GM21447 (cell line): ENCODE measurements at regions not wholly inside any gene's neighbourhood (a gene's known extent, or its start where the extent isn't known, plus 50 kb on each side); places are given as distances from the start of the nearest gene placed in this dataset.

ENCODE experiments used
- ATAC-seq: cut with Tn5 transposase; IDR thresholded peaks from one replicate; pipeline ENCODE4 v1.9.1; 2021; ENCODE audit not compliant: unreplicated experiment

DNA sequence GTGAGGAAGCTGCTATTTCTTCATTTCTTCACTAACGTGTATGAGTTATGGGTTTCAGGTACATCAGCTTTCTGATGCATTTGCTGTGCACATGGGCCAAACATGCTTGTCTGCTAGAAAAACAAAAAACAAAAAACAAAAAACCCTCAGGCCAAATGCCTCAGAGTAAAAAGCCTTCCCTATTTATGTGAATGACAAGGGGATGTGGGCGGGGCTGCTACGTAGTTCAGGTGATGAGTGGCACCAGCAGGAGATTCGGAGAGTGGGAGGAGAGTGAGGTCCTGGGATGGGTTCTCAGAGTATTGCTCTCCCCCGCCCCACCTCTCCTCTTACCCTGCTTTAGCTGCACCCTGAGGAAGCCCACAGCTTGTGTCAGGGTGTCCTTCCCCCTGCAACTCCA is 596.8 kb upstream of the JAG1 start:
- ATAC-seq: no peak

DNA sequence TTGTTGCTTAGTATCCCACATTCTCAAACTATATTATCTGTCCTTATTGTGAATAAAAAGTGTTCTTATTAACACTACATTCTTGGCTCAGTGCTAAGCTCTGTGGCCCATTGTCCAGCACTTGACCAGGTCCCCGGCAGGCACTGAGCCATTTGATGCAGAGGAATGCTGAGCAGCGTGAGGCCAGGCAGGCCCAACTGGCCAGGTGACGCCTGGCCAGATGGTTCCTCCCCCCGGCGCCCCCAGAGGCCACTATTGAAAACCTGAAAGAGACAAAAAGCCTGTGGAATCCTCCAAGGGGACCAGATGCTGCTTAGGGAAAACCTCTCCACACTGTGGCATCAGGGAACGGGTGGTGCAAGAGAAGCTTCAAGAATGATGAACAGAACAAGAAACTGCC is 597.5 kb upstream of the JAG1 start:
- no peak for ATAC-seq

DNA sequence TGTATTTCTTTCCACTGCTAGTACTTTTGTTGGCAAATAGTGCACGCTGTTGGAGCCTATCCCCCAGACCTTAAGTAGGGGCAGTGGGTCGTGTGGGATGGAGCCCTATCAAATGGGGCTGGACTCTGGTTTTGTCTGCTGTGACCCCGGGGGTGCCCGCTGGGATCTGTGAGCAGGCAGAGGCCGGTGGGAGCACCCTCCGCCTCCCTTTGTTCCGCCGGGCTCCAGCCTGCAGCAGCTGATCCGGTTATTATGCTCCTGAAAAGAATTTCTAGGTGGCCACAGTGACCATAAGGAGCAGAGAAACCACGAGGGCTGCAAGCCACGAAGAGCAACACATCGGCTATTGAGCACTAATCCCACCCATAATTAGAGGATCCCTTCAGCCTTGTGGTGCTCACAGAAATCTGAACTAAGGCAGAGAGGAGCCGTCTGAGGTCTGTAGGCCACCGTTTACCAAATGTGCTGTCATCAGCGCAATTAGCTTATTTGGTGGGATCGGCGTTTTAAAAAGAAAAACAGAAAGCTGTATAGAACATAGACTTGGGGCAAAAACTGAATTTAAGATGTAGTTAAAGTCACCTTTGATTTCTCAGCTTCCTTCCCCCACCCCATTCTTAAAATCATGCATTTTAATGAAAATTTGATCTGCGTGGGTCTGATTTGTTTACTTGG is 598.3 kb upstream of the JAG1 start:
- ATAC-seq: no peak

DNA sequence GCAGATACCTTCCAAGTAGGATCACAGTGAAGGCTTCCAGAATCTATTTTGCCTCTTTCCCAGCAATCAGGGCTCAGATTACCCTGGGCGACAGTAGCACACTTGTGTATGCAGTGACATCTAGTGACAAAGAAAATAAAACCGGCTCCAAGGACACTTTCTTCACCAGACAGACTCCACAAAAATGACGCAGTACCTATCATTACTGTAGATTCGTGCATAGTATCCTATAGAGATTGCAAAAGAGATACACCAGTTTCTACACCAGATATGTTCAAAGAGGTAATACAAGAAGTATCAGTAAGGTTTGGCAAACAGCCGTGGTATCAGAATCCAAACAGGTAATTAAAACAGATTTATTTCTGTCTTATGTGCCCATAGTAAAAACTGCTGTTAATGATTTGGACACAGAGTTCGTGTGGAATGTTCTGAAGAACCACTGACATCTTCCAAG is 600.4 kb upstream of the JAG1 start:
- no peak for ATAC-seq

DNA sequence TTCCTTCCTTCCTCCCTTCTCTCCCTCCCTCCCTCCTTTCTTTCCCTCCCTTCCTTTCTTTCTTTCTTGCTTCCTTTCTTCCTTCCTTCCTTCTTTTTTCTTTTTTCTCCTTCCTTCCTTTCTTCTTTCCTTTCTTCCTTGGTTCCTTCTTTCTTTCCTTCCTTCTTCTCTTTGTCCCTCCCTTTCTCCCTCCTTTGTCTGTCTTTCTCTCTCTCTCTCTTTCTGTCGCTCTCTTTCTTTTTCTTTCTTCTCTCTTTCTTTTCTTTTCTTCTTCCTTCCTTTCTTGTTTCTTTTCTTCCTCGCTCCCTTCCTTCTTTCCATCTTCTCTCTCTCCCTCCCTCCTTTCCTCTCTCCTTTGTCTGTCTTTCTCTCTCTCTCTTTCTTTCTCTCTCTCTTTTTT is 601.9 kb upstream of the JAG1 start:
- no peak for ATAC-seq

DNA sequence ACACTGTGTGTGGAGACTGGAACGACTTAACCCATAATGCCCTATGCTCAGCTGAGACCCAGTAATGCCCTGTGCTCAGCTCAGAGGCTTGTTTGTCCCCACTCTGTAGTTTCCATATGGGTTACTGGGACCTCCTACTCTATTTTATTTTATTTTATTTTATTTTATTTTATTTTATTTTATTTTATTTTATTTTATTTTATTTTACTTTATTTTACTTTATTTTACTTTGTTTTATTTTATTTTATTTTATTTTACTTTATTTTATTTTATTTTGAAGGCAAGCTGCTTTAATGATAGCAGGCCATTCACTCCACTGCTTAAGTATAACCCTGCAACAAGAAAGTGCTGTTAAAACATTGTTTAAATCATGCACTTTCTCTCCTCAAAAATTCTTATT is 603.4 kb upstream of the JAG1 start:
- no peak for ATAC-seq

DNA sequence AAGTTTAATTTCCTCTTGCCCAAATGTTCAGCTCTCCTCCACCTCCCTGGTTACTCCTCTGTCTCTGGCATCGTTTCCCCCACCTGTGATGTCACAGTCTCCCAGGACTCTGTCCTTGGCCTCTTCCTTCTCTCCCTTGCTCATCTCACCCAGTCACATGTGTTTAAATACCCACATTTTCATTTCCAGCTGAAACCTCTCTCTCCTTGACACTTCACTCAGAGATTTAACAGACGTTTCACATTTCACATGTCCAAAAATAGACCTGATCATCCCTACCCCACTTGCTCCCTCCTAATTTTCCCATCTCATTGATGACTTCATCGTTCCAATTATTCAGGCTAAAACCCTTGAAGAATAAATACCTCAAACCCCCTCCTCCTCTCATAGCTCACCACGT is 604.1 kb upstream of the JAG1 start:
- no peak for ATAC-seq

DNA sequence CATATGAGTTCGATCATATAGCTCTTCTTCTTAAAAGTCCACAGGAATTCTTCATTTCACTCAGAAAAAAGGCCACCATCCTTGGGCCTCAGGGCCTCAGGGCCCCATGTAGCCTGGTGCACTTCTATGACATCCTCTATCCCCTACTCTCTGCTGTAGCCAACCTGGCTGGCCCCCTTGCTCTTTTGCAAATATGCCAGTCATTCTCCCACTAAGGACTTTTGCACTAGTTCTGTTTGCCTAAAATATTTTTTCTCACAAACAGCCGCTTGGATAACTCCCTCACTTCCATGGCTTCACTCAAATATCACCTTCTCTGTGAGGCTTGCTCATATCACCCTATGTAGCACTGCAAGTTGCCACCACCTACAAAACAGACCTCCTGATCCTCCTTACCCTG is 604.7 kb upstream of the JAG1 start:
- ATAC-seq: no peak

DNA sequence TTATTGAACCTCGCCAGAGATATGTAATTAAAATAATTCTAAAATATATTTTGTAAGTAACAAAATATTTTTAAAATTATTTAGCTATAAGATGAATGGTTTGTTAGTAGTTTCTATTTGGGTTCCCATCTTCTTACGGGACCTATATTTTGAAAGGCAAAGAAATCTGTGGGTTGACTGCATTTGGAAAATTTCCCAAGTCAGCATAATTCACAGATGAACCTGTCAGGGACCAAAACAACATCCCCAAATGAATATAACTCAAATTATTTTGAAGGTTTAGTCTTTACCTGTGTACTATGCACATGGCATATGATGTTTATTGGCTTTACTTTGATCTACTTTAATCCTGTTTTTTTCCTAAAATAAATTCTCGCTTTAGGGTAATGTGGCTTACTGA is 607.4 kb upstream of the JAG1 start:
- no peak for ATAC-seq

DNA sequence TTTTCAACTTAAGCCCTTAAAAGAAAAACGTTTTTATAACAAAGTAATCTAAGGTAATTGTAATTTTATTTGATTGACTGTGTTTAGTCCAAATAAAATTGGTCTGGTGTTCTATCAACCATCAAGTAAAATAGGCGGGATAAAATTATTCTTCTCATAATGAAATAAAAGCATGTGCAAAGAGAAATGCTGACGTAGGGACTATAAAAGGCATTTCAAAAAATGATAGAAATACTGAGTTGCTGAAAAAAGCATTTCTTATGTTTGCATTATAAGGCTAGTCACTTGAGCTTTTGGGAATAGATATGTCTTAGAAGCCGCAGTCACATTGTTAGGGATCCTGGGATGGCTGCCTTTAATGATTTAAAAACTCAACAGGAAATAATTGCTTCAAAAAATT is 608.0 kb upstream of the JAG1 start:
- no peak for ATAC-seq

DNA sequence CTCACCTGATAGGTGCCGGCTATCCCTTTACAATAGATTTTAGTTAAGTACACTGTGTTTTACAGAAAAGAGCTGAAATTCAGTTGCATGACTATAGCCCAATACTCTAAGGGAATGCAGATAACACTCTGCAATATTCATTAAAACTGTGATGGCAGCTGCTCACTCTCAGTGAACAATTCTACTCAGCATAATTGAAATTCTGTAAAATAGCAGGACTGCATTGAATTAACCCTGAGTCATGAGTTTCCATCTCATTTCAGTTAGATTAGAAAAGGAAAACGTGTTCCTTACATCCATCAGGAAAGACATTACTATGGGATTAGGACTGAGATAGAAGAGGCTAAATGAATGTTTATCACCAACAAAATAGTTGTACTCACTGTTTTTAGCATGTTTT is 613.3 kb upstream of the JAG1 start:
- ATAC-seq: no peak

DNA sequence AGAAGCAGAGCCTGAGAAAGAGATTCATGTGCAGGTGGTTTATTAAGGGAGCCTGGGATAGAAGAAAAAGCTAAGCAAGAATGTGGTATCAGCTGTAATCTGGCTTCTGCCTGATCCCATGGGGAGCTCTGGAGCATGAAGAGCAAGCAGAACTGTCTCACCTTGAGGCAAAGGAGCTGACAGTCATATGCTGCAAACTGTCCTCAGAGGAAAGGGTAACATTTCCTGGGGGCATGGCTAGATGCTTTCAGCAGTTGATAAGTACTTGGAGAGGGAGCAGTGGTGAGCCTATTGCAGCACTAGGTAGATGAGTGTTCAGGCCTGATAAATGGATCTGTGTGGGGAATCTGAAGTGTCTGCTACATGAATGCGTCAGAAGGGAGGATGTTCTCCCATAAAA is 621.5 kb upstream of the BTBD3 start:
- no peak for ATAC-seq

DNA sequence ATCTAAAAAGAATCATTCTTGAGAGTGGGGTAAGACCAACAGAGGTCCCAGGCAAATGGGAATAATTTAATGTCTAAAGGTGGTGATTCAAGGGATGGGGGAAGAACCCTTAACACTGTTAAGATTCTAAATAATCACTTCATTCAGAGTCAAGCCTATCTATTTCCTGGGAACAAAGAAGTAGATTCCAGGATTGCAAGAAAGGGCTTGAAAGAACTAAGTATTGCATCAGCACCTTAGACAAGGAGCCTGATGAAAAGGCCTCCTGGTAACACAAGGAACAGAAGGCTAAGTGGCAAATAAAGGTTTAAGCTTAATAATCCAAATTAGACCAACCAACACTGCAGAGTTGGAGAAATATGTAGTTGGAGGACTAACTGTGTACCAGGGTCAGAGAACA is 620.7 kb upstream of the BTBD3 start:
- no peak for ATAC-seq

DNA sequence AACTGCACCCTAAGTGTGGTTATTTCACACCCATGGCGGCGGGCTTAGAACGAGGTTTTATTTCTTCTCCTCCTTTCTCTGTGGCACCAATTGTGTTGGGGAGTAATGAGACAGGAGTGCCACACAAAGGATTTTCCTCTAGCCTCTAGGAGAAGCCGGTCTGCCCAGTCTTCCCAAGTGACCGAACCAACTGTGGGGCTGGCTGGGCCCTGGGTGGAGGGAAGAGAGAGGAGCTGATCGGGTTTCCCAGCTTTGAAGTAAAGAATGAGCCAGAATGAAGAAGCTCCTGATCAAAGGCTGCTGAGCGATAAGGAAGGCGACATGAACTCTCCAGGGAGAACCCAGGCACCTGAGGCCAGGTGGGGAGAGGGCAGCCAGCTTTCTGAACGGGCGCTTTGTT is 616.0 kb upstream of the BTBD3 start:
- no peak for ATAC-seq

DNA sequence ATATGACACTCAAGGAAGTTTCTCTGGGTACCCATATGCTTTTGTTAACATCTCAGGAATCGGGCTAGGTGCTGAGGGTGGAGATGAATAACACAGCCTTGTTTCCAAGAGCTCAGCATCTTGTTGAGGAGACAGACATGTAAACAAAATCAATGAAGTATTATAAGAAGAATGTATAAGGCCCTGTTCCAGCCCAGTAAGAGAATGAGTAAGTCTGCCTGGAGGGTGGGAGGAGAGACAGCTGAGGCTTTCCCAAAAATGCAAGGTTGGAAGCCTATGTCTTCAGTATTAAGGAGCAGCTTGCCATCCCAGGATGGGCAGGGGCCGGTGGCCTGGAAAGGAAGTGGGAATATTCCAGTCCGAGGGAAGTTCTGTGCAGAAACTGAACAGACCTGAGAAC is 615.3 kb upstream of the BTBD3 start:
- ATAC-seq: no peak

DNA sequence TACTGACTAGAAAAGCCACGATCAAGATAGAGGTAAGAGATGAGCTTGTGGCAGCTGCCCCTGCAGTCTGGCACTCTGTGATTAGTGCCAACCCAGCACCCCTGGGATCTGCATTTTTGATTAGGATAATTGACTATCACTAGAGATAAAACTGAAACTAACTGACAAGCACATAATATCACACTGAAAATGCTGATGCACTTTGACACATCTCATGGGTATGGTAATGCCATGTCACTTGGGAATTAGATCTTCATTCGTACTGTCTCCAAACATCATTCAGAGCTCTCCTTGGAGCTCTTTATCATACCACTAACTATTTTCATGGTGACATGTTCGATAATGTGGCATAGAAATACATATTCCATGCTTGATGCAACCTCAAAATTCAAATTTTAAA is 612.9 kb upstream of the BTBD3 start:
- ATAC-seq: no peak

DNA sequence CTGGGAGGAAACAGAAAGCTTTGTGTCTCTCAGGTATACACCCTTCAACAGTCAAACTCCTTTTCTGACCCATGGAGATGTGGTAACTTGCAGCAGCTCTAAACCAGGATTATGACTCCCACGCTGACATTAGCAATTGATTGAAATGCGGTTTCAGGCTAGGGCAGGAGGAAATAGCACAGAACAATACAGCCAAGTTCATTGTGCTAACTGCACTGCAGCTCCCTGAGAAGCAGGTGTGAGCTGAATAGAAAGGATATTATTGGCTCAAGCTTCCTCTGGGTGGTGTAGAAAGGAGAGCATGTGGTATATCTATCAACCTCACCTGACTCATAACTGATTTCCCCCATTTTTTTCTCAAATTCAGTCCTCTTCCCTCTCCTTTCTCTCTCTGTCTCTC is 612.3 kb upstream of the BTBD3 start:
- no peak for ATAC-seq

DNA sequence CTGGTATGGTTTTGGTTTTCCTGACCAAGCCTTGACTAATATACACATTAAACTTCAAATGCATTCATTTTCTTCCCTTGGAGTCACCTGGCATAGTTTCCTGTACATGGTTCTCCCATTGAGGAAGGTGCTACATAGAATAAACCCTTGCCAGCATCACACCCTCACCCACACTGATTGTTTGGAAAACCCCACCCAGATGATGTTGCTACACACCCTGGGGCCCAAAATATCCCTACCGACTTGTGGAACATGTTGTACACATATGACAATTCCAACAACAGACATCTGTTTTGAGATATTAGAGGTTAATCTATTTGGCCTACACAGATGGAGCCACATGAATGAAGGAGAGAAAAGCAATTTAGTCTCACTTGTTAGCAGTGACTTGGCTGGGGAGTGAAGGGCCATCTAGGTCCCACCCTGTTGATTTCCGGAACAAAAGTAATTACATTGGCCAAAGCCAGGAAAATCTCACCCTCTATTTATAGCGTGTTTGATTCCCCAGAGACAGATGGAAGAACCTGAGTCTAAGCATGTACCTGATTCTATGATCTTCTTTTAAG is 606.0 kb upstream of the BTBD3 start:
- ATAC-seq: no peak

DNA sequence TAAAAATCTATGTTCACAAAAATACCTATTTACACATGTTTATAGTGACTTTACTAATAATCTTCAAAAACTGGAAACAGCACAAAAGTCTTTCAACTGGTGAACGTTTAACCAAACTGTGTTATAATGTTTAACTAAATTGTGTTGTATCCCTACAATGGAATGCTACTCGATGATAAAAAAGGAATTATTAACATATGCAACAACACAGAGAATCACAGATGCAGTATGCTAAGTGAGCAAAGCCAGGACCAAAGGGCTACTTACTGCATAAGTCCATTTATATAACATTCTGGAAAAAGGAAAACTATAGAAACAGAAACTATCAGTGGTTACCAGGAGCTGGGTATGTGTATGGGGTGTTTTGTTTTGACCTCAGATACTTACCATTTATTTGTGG is 602.2 kb upstream of the BTBD3 start:
- no peak for ATAC-seq

DNA sequence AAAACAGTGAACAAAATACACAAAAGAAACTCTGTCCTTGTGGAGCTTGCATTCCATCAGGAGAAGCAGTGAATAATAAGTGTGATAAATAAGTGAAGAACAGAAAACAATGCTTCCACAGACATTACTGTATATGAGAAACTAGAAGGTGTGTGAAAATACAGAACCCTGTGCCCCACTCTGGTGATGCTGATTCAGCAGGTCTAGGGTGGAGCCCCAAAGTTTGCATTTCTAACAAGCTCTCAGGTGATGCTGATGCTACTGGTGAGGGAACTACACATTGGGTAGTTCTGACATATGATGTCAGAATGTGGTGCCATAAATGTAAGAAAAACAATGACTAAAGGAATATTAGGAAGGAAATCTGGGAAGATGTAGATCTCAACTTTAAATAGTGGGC is 601.4 kb upstream of the BTBD3 start:
- no peak for ATAC-seq

DNA sequence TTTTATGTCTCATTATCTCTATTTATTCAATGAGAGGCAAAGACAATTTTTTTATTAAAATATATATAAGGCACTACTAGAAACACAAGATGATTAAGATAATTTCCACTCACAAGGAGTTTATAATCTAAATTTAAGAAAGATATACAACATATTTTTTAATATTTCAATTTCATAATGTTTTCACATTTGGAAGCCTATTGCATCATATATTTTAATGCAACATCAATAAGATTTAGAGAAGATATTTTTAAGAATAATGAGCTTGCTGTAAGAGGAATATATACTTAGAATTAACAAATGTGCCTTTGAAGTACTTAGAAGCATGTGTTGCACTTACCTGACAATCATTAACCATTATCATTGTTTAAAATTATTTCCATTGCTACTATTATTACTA is 597.7 kb upstream of the BTBD3 start:
- no peak for ATAC-seq

DNA sequence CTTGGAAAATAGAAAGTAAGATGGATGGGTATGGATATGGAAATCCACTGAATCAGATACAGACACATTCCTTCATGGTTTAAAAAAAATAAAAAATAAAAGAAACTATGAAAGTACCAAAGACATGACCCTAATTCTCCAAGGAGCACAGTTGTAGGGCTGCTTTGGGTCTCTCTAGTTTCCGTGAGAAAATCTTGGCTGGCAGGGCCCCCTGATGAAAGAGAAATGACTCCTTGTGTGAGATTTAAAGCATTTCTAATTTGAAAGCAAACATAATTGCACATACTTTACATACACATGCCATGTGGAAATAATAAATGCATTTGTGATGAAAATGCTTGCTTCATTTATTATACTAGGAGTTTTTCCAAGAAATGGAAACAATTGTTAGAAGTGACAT is 593.9 kb upstream of the BTBD3 start:
- ATAC-seq: no peak

DNA sequence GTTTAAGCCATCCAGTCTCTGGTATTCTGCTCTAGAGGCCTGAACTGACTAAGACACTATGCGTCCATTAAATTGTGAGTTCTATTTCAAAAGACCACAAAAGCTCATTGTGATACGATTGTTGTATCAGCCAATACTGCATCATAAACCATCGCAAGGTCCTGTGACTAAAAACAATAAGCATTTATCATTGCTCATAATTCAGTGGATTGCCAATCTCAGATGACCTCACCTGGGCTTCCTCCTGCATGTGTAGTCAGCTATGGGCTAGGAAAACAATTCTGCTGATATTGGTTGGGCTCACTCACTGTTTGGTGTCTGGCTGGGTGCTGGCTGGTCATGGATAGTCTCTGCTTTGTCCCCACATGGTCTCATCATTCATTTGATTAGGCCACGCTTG is 592.7 kb upstream of the BTBD3 start:
- no peak for ATAC-seq
